ENCODE measurements at regions not wholly inside any gene's neighbourhood (a gene's known extent, or its start where the extent isn't known, plus 50 kb on each side); places are given as distances from the start of the nearest gene placed in this dataset.

DNA sequence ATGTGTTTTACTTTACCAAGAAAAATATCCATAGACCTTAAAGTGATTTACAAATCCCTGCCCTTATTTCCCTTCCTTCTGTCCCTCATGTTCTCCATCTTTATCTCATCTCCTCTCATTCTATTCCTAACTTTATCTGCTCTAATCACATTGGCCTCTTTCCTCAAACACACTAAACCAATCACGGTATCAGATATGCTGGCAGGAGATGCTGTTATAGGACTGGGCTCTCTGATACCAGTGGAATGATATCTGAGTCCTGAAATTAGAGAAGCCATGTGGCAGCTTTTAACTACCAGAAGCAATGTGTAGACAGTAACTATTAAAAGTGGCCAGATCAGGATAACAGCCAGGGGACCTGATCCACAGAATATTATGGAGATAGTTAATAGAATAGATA is 49.9 kb upstream of the GIMD1 start:
- WGBS (ENCODE audit: insufficient coverage) = no CpG with 5 or more reads among the region's 1 CpG
- Histone ChIP-seq H3K27ac (ENCODE audit: low read length in 2 of 2) (no peak overlapping the region), H3K9ac (ENCODE audit: low read length) (no peak overlapping the region), H3K4me1 (ENCODE audit: control insufficient read depth in 2 of 2, insufficient read depth in 2 of 2, low read length in 2 of 2) (no peaks in the 10 kb centered on the region), H3K27me3 (replicated peaks in 1 of 4; ENCODE audit: control extremely low read depth in 1 of 4, control insufficient read depth in 3 of 4, insufficient read depth in 4 of 4, low read length in 3 of 4) (no peaks in the 10 kb centered on the region), H3K9me3 (ENCODE audit: control extremely low read depth in 1 of 3, control insufficient read depth in 2 of 3, insufficient read depth in 1 of 3, low read length in 2 of 3) (peaks cover 0 to 3% (median 0%) of the 10 kb centered on the region in 3 donors), H3K36me3 (replicated peaks in 1 of 2; ENCODE audit: control extremely low read depth in 1 of 2, control insufficient read depth in 1 of 2, extremely low read depth in 1 of 2, insufficient read depth in 2 of 2, low read length in 1 of 2) (no peaks in the 10 kb centered on the region), H3K4me3 (ENCODE audit: control extremely low read depth in 1 of 5, extremely low read depth in 1 of 5, insufficient read depth in 1 of 5, low read depth in 2 of 5, low read length in 4 of 5) (no peak overlapping the region), H3K4me2 (replicated peaks; ENCODE audit: low read depth, low read length, poor library complexity, severe bottlenecking) (no peak overlapping the region), H4K20me1 (ENCODE audit: control insufficient read depth, insufficient read depth, low read length, poor library complexity, severe bottlenecking) (no peaks in the 10 kb centered on the region), H3K79me2 (ENCODE audit: control insufficient read depth, insufficient read depth, low read length) (no peaks in the 10 kb centered on the region), H2AFZ (ENCODE audit: insufficient read depth, low read depth, low read length, poor library complexity, severe bottlenecking) (no peak overlapping the region)
- intact Hi-C loops (cut with micrococcal nuclease) = no loop called here
- ATAC-seq (ENCODE audit: low read depth) (no peak), DNase-seq (no peak)
- no peak overlapping the region for H3K27ac Mint-ChIP-seq
- CTCF ChIA-PET = no interaction called here
- no peak overlapping the region for H3K4me3 Mint-ChIP-seq
- no peaks in the 10 kb centered on the region for H3K9me3 Mint-ChIP-seq (ENCODE audit: insufficient read depth)
- no peaks in the 10 kb centered on the region for H3K4me1 Mint-ChIP-seq
- no peaks in the 10 kb centered on the region for H3K27me3 Mint-ChIP-seq
- POLR2A ChIA-PET = no interaction called here
- TF ChIP-seq EZH2 (IDR thresholded peaks at IDR 0.05; ENCODE audit: borderline replicate concordance, insufficient read depth, low read depth, low read length, poor library complexity, severe bottlenecking) = no peak

Data from B cell (primary cell).